Esophagus squamous epithelium (tissue), 5 donors: ENCODE measurements at regions not wholly inside any gene's neighbourhood (a gene's known extent, or its start where the extent isn't known, plus 50 kb on each side); places are given as distances from the start of the nearest gene placed in this dataset.

Source experiments
- DNase-seq: peaks from one replicate; lab custom pipeline; 2025; lab: John Stamatoyannopoulos, UW
- H3K27ac ChIP-seq, 4 donors: fragments of 200-600 bp; sonication (generic); one replicate each; pipeline ENCODE4 v1.5.1; 2016 to 2019; ENCODE audit warnings: mild to moderate bottlenecking in 1 of 4
- H3K27me3 ChIP-seq, 4 donors: fragments of 200-600 bp; sonication (generic); 1 replicate in 3 of 4; 2 replicates in 1 of 4; pipeline versions ENCODE4 v1.5.1 to v1.6.0; 2017 to 2021; ENCODE audit warnings: antibody characterized with exemption in 1 of 4
- H3K36me3 ChIP-seq, 3 donors: fragments of 200-600 bp; sonication (generic); one replicate each; pipeline ENCODE4 v1.5.1; 2016 to 2019
- H3K4me1 ChIP-seq, 3 donors: fragments of 200-600 bp; sonication (generic); one replicate each; pipeline ENCODE4 v1.5.1; 2017 to 2019
- H3K4me3 ChIP-seq, 4 donors: fragments of 200-600 bp; sonication (generic); 1 replicate in 3 of 4; 2 replicates in 1 of 4; pipeline ENCODE4 v1.5.1; 2016 to 2019; ENCODE audit warnings: mild to moderate bottlenecking in 2 of 4, moderate library complexity in 1 of 4
- H3K9me3 ChIP-seq, 3 donors: fragments of 200-600 bp; sonication (generic); one replicate each; pipeline ENCODE4 v1.5.1; 2016 to 2019
- POLR2A ChIP-seq, 4 donors: fragments of 450-650 bp; IDR thresholded peaks; one replicate each; pipeline ENCODE4 v1.6.1; 2017; ENCODE audit warnings: antibody characterized with exemption in 4 of 4, mild to moderate bottlenecking in 4 of 4, moderate library complexity in 3 of 4
- WGBS, 2 donors: methylation state at CpG; one replicate each; pipeline ENCODE4 v1.1.5; 2018; 5-methylcytosine and 5-hydroxymethylcytosine counted together
- intact Hi-C: fragments of 100-400 bp; cut with DNase I; formaldehyde crosslinking; loops from one replicate; pipeline ENCODE4 v1.15.0; 2022
- TF ChIP-seq, protein P1 (sequence below), 6 experiments: fragments of 450-650 bp in 4 of 6; fragments of 200-600 bp in 2 of 6; sonication (generic) in 2 of 6; IDR thresholded peaks; one replicate each; pipeline ENCODE4 v1.5.1; 2016 to 2019; ENCODE audit warnings: antibody characterized with exemption in 6 of 6, mild to moderate bottlenecking in 4 of 6, moderate library complexity in 4 of 6
- donor health status: DM: yes; HTN: yes; CAD: no.

DNA sequence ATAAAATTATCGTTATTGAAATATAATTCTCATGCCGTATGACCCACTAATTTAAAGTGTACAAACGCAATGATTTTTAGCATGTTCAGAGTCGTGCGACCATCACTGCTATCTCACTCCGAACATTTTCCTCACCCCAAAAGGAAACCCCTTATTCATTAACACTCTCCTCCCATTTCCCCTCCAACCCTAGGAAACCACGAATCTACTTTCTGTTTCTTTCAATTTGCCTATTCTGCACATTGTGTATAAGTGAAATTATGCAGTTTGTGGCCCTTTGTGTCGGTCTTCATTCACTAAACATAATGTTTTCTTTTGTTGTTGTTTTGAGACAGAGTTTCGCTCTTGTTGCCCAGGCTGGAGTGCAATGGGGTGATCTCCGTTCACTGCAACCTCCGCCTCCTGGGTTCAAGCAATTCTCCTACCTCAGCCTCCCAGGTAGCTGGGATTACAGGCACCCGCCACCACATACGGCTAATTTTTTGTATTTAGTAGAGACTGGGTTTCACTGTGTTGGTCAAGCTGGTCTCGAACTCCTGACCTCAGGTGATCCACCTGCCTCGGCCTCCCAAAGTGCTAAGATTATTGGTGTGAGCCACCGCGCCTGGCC is 99.7 kb upstream of the ZNF217 start:
- Histone ChIP-seq H3K4me3 (no peak overlapping the region), H3K27ac (peak overlapping the region in 1 of 4 donors; percentile 76), H3K9me3 (no peaks in the 10 kb centered on the region), H3K36me3 (no peaks in the 10 kb centered on the region), H3K27me3 (no peaks in the 10 kb centered on the region), H3K4me1 (peaks cover 0 to 24% (median 14%) of the 10 kb centered on the region in 3 donors)
- no peak for DNase-seq
- intact Hi-C loops, result no loop called here
- TF ChIP-seq, protein P1, sequence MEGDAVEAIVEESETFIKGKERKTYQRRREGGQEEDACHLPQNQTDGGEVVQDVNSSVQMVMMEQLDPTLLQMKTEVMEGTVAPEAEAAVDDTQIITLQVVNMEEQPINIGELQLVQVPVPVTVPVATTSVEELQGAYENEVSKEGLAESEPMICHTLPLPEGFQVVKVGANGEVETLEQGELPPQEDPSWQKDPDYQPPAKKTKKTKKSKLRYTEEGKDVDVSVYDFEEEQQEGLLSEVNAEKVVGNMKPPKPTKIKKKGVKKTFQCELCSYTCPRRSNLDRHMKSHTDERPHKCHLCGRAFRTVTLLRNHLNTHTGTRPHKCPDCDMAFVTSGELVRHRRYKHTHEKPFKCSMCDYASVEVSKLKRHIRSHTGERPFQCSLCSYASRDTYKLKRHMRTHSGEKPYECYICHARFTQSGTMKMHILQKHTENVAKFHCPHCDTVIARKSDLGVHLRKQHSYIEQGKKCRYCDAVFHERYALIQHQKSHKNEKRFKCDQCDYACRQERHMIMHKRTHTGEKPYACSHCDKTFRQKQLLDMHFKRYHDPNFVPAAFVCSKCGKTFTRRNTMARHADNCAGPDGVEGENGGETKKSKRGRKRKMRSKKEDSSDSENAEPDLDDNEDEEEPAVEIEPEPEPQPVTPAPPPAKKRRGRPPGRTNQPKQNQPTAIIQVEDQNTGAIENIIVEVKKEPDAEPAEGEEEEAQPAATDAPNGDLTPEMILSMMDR (IDR thresholded peaks at IDR 0.05), result no peak
- 75 to 80% methylated on average over 17 of the region's 17 CpGs for WGBS, 2 donors

DNA sequence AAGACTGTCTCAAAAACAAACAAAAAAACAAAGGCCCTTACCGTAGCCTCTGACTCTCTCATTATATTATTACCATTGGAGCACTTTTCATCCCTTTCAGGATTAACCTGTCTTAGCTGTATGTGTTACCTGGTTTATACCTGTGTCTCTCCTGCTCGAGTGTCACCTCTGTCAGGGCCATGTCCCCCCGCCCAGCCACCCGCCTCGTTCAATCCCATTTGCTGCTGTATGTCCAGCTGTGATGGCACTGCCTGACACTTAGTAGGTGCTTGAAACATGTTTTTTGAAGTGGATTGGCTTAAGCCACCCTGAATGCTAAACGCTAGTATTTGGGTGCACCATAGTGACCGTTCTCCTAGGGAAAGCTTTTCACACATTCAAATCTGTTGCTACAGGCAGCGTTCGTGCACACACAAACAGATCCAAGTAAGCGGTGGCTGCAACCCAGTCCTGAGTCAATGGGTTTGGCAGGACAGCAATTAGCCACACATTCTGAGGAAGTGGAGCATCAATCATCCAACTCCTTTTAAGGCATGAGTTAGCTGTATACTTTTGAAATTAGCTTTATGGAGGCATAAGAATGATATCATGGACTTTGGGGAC is 98.9 kb upstream of the ZNF217 start:
- Histone ChIP-seq H3K27ac (peak overlapping the region in 3 of 4 donors; percentile 42 to 76 (median 63)), H3K4me3 (no peak overlapping the region), H3K36me3 (no peaks in the 10 kb centered on the region), H3K9me3 (no peaks in the 10 kb centered on the region), H3K27me3 (no peaks in the 10 kb centered on the region), H3K4me1 (peaks cover 0 to 24% (median 14%) of the 10 kb centered on the region in 3 donors)
- intact Hi-C loops, result no loop called here
- WGBS, 2 donors, result 39 to 52% methylated on average over 8 to 10 of the region's 10 CpGs
- DNase-seq, result no peak
- TF ChIP-seq, protein P1 (IDR thresholded peaks at IDR 0.05), result no peak

DNA sequence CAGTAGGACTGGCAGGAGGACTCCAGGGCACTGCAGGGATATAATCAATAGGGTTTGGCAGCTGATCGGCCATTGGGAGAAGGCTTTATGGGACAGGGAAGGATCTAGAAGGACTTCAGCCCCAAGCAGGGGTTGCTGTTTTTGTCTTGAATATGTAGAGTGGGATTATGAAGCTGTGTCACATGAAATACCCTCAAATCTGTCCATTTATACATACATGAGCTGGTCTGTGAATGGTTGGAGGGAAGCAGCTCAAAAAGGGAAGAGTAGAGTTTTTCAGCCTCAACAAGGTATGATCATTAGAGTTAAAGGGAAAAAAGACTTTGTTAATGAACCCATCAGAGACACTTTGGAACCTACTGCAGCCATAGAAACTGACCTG is 98.2 kb upstream of the ZNF217 start:
- Histone ChIP-seq H3K27me3 (no peaks in the 10 kb centered on the region), H3K27ac (peak overlapping the region in 3 of 4 donors; percentile 41 to 76 (median 63)), H3K4me1 (peaks cover 0 to 24% (median 14%) of the 10 kb centered on the region in 3 donors), H3K9me3 (no peaks in the 10 kb centered on the region), H3K4me3 (no peak overlapping the region), H3K36me3 (no peaks in the 10 kb centered on the region)
- WGBS, 2 donors, result 40 to 53% methylated on average over 1 of the region's 1 CpG
- no peak for TF ChIP-seq POLR2A (IDR thresholded peaks at IDR 0.05)
- TF ChIP-seq, protein P1 (IDR thresholded peaks at IDR 0.05), result no peak
- DNase-seq, result no peak
- intact Hi-C loops, result no loop called here

DNA sequence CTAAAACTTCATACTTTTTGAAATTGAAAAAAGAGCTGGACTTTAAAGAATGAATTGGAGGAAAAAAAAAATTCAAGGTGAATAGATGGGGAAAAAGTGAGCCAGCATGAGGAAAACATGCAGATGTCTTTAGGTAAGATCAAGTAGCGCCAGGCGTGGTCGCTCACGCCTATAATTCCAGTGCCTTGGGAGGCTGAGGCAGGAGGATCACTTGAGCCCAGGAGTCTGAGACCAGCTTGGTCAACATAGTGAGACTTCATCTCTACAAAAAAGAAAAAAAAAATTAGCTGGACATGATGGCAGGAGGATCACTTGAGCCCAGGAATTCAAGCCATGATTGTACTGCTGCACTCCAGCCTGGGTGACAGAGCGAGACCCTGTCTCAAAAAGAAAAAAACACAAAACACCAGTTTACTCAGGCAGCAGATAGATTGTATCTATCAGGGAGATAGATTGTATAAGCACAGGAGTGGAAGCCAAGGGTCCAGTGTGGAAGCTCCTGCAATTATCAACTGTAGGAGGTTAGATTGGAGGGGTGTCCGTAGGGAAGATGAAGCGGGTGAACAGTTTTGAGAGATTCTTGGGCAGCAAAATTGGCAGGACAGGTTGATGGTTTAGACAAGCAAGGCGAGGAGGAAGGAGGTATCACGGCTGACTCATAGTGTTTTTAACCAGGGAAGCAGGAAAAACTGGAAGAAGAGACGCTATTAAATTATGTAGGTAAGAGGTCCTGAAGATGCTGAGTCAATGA is 97.6 kb upstream of the ZNF217 start:
- TF ChIP-seq, protein P1 (IDR thresholded peaks at IDR 0.05), result no peak
- no peak for TF ChIP-seq POLR2A (IDR thresholded peaks at IDR 0.05)
- Histone ChIP-seq H3K27ac (peak overlapping the region in 2 of 4 donors; percentile 63 to 76), H3K36me3 (no peaks in the 10 kb centered on the region), H3K4me1 (peaks cover 0 to 24% (median 14%) of the 10 kb centered on the region in 3 donors), H3K27me3 (no peaks in the 10 kb centered on the region), H3K4me3 (no peak overlapping the region), H3K9me3 (no peaks in the 10 kb centered on the region)
- WGBS, 2 donors, result 68 to 72% methylated on average over 10 of the region's 10 CpGs
- no peak for DNase-seq
- intact Hi-C loops, result no loop called here

DNA sequence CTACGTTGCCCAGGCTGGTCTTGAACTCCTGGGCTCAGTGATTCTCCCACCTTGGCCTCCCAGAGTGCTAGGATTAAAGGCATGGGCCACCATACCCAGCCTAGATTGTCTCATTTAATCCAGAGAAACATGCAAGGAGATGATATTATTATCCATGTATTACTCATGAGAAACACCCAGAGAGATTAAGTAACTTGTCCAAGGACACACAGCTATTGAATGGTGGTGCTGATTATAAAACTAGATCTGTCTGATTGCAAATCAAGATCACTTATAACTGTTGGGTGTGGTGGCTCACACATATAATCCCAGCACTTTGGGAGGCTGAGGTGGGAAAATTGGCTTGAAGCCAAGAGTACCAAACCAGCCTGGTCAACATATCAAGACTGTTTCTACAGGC is 94.4 kb upstream of the ZNF217 start:
- intact Hi-C loops, result no loop called here
- WGBS, 2 donors, result 56 to 100% methylated on average over 1 of the region's 1 CpG
- H3K4me3 ChIP-seq, result no peak overlapping the region
- H3K36me3 ChIP-seq, result no peaks in the 10 kb centered on the region
- DNase-seq, result no peak
- no peak overlapping the region for H3K27ac ChIP-seq
- H3K4me1 ChIP-seq, result peaks cover 0 to 22% (median 14%) of the 10 kb centered on the region in 3 donors
- H3K27me3 ChIP-seq, result no peaks in the 10 kb centered on the region
- no peak for TF ChIP-seq POLR2A (IDR thresholded peaks at IDR 0.05)
- TF ChIP-seq, protein P1 (IDR thresholded peaks at IDR 0.05), result no peak
- no peaks in the 10 kb centered on the region for H3K9me3 ChIP-seq
